Liver (tissue), 8 donors: ENCODE measurements at regions not wholly inside any gene's neighbourhood (a gene's known extent, or its start where the extent isn't known, plus 50 kb on each side); places are given as distances from the start of the nearest gene placed in this dataset.

Experiments used
- DNase-seq: peaks from one replicate; pipeline ENCODE4 v3.0.0-alpha.2; 2017; ENCODE audit warnings: low spot score
- H3K27ac ChIP-seq, 2 donors: one replicate each; pipeline ENCODE4 v1.7.0; 2013; ENCODE audit warnings: inconsistent platforms in 2 of 2, low read length in 2 of 2, control low read depth in 1 of 2, low read depth in 1 of 2, mild to moderate bottlenecking in 1 of 2
- H3K27me3 ChIP-seq, 4 donors: one replicate each; pipeline versions ENCODE4 v1.6.1 to v1.7.0; 2013; ENCODE audit warnings: low read length in 3 of 4, inconsistent platforms in 1 of 4, mild to moderate bottlenecking in 1 of 4, moderate library complexity in 1 of 4; ENCODE audit not compliant: control insufficient read depth in 4 of 4, insufficient read depth in 4 of 4
- H3K36me3 ChIP-seq, 4 donors: one replicate each; pipeline versions ENCODE4 v1.6.1 to v1.7.0; 2013; ENCODE audit warnings: low read length in 3 of 4, mild to moderate bottlenecking in 3 of 4, low read depth in 1 of 4, moderate library complexity in 1 of 4; ENCODE audit not compliant: control insufficient read depth in 4 of 4, insufficient read depth in 3 of 4
- H3K4me1 ChIP-seq, 4 donors: one replicate each; pipeline versions ENCODE4 v1.6.1 to v1.7.0; 2013; ENCODE audit warnings: low read length in 3 of 4, mild to moderate bottlenecking in 3 of 4, moderate library complexity in 1 of 4; ENCODE audit not compliant: control insufficient read depth in 4 of 4, insufficient read depth in 4 of 4
- H3K4me3 ChIP-seq, 3 donors: one replicate each; pipeline versions ENCODE4 v1.6.1 to v1.7.0; 2013; ENCODE audit warnings: low read length in 3 of 3, control low read depth in 1 of 3, low read depth in 1 of 3, mild to moderate bottlenecking in 1 of 3
- H3K9ac ChIP-seq, 2 donors: one replicate each; pipeline ENCODE4 v1.7.0; 2013; ENCODE audit warnings: low read length in 2 of 2, mild to moderate bottlenecking in 2 of 2, moderate library complexity in 2 of 2, control low read depth in 1 of 2, low read depth in 1 of 2
- H3K9me3 ChIP-seq, 4 donors: one replicate each; pipeline versions ENCODE4 v1.6.1 to v1.7.0; 2013; ENCODE audit warnings: low read length in 3 of 4; ENCODE audit not compliant: control insufficient read depth in 4 of 4
- ATF3 ChIP-seq: IDR thresholded peaks from 2 replicates; pipeline ENCODE4 v1.6.1; 2016; ENCODE audit warnings: antibody characterized with exemption
- EGR1 ChIP-seq, 2 donors: IDR thresholded peaks; 2 replicates each; pipeline ENCODE4 v1.6.1; 2016 to 2018; ENCODE audit warnings: antibody characterized with exemption in 2 of 2, low read depth in 2 of 2
- FOXA1 ChIP-seq: IDR thresholded peaks from 2 replicates; pipeline ENCODE4 v1.6.1; 2016; ENCODE audit warnings: antibody characterized with exemption
- FOXA2 ChIP-seq: IDR thresholded peaks from 2 replicates; pipeline ENCODE4 v1.6.1; 2016; ENCODE audit warnings: antibody characterized with exemption
- GABPA ChIP-seq, 2 donors: IDR thresholded peaks in 1 of 2; conservative IDR thresholded peaks in 1 of 2; 2 replicates each; pipeline ENCODE4 v1.6.1; 2016; ENCODE audit warnings: antibody characterized with exemption in 2 of 2, mild to moderate bottlenecking in 1 of 2, moderate library complexity in 1 of 2
- HNF4A ChIP-seq, 2 donors: conservative IDR thresholded peaks; 2 replicates each; pipeline ENCODE4 v1.6.1; 2016; ENCODE audit warnings: antibody characterized with exemption in 2 of 2, mild to moderate bottlenecking in 2 of 2
- HNF4G ChIP-seq: IDR thresholded peaks from 2 replicates; pipeline ENCODE4 v1.6.1; 2016; ENCODE audit warnings: antibody characterized with exemption
- JUND ChIP-seq, 2 donors: IDR thresholded peaks; 2 replicates each; pipeline ENCODE4 v1.6.1; 2016; ENCODE audit warnings: antibody characterized with exemption in 2 of 2
- NR2F2 ChIP-seq: IDR thresholded peaks from 2 replicates; pipeline ENCODE4 v1.6.1; 2016; ENCODE audit warnings: antibody characterized with exemption
- RAD21 ChIP-seq, 2 donors: IDR thresholded peaks; 2 replicates each; pipeline ENCODE4 v1.6.1; 2016; ENCODE audit warnings: antibody characterized with exemption in 2 of 2, mild to moderate bottlenecking in 2 of 2
- RXRA ChIP-seq, 2 donors: IDR thresholded peaks; 2 replicates each; pipeline ENCODE4 v1.6.1; 2017 to 2018; ENCODE audit warnings: antibody characterized with exemption in 2 of 2, mild to moderate bottlenecking in 1 of 2
- SP1 ChIP-seq: IDR thresholded peaks from 2 replicates; pipeline ENCODE4 v1.6.1; 2018; ENCODE audit warnings: antibody characterized with exemption, mild to moderate bottlenecking
- TAF1 ChIP-seq: conservative IDR thresholded peaks from 2 replicates; pipeline ENCODE4 v1.6.1; 2016; ENCODE audit warnings: antibody characterized with exemption, mild to moderate bottlenecking
- YY1 ChIP-seq: IDR thresholded peaks from 2 replicates; pipeline ENCODE4 v1.6.1; 2016; ENCODE audit warnings: antibody characterized with exemption, mild to moderate bottlenecking
- WGBS: extraction: QIAGEN DNeasy Blood & Tissue Kit; methylation state at CpG from one replicate; pipeline ENCODE4 v1.1.7; 2013; 5-methylcytosine and 5-hydroxymethylcytosine counted together
- TF ChIP-seq, protein P1 (sequence below): IDR thresholded peaks from 2 replicates; pipeline ENCODE4 v1.6.1; 2016; ENCODE audit warnings: antibody characterized with exemption, mild to moderate bottlenecking
- TF ChIP-seq, protein P2 (sequence below): fragments of 150-350 bp; IDR thresholded peaks from 2 replicates; pipeline ENCODE4 v1.5.1; 2017; ENCODE audit warnings: improper control_type of control experiment, low read depth, low read length; ENCODE audit not compliant: missing input control
- TF ChIP-seq, protein P3 (sequence below): IDR thresholded peaks from 2 replicates; pipeline ENCODE4 v1.6.1; 2016; ENCODE audit warnings: antibody characterized with exemption
- TF ChIP-seq, protein P4 (sequence below): IDR thresholded peaks from 2 replicates; pipeline ENCODE4 v1.6.1; 2016; ENCODE audit warnings: antibody characterized with exemption
- donor health status: healthy.
- donor health status: healthy.
- donor health status: healthy.
- donor health status: healthy.
- donor health status: healthy.

DNA sequence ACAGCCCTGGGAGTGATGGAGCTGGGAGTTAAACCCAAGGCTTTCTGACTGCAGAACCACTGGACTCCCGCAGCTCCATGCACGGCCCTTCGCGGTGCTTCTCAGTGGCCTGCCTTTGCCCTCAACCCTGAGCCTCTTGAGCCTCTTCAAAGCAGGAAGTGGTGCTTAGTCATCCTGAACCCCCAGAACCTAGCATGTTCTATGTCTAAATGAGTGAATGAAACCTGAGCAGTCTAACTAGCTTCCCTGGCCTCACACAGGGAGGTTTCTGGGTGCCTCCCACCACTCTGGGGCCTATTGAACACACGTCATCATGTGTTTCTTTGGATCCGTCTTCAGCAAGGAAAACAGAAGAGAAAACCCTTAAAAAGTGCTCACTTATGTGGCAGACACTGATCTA, 117.9 kb upstream of the SFSWAP start:
- Histone ChIP-seq H3K27ac (no peak overlapping the region), H3K4me1 (no peaks in the 10 kb centered on the region), H3K9me3 (no peaks in the 10 kb centered on the region), H3K27me3 (peaks cover 0 to 7% (median 0%) of the 10 kb centered on the region in 4 donors), H3K9ac (no peak overlapping the region), H3K4me3 (no peak overlapping the region), H3K36me3 (no peaks in the 10 kb centered on the region)
- no peak for DNase-seq
- TF ChIP-seq FOXA1 (no peak), NR2F2 (no peak), JUND (IDR thresholded peaks at IDR 0.05) (no peak), RAD21 (IDR thresholded peaks at IDR 0.05) (no peak), GABPA (IDR thresholded peaks at IDR 0.05 in 1 of 2, conservative IDR thresholded peaks at IDR 0.05 in 1 of 2) (no peak), EGR1 (IDR thresholded peaks at IDR 0.05; ENCODE audit: low read depth in 2 of 2) (no peak), ATF3 (no peak), YY1 (no peak), RXRA (IDR thresholded peaks at IDR 0.05) (no peak), TAF1 (no peak), SP1 (no peak), HNF4A (conservative IDR thresholded peaks at IDR 0.05) (no peak), HNF4G (no peak), FOXA2 (no peak)
- TF ChIP-seq, protein P1, sequence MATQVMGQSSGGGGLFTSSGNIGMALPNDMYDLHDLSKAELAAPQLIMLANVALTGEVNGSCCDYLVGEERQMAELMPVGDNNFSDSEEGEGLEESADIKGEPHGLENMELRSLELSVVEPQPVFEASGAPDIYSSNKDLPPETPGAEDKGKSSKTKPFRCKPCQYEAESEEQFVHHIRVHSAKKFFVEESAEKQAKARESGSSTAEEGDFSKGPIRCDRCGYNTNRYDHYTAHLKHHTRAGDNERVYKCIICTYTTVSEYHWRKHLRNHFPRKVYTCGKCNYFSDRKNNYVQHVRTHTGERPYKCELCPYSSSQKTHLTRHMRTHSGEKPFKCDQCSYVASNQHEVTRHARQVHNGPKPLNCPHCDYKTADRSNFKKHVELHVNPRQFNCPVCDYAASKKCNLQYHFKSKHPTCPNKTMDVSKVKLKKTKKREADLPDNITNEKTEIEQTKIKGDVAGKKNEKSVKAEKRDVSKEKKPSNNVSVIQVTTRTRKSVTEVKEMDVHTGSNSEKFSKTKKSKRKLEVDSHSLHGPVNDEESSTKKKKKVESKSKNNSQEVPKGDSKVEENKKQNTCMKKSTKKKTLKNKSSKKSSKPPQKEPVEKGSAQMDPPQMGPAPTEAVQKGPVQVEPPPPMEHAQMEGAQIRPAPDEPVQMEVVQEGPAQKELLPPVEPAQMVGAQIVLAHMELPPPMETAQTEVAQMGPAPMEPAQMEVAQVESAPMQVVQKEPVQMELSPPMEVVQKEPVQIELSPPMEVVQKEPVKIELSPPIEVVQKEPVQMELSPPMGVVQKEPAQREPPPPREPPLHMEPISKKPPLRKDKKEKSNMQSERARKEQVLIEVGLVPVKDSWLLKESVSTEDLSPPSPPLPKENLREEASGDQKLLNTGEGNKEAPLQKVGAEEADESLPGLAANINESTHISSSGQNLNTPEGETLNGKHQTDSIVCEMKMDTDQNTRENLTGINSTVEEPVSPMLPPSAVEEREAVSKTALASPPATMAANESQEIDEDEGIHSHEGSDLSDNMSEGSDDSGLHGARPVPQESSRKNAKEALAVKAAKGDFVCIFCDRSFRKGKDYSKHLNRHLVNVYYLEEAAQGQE: no peak
- TF ChIP-seq, protein P2, sequence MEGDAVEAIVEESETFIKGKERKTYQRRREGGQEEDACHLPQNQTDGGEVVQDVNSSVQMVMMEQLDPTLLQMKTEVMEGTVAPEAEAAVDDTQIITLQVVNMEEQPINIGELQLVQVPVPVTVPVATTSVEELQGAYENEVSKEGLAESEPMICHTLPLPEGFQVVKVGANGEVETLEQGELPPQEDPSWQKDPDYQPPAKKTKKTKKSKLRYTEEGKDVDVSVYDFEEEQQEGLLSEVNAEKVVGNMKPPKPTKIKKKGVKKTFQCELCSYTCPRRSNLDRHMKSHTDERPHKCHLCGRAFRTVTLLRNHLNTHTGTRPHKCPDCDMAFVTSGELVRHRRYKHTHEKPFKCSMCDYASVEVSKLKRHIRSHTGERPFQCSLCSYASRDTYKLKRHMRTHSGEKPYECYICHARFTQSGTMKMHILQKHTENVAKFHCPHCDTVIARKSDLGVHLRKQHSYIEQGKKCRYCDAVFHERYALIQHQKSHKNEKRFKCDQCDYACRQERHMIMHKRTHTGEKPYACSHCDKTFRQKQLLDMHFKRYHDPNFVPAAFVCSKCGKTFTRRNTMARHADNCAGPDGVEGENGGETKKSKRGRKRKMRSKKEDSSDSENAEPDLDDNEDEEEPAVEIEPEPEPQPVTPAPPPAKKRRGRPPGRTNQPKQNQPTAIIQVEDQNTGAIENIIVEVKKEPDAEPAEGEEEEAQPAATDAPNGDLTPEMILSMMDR: no peak
- TF ChIP-seq, protein P3, sequence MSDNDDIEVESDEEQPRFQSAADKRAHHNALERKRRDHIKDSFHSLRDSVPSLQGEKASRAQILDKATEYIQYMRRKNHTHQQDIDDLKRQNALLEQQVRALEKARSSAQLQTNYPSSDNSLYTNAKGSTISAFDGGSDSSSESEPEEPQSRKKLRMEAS: no peak
- TF ChIP-seq, protein P4, sequence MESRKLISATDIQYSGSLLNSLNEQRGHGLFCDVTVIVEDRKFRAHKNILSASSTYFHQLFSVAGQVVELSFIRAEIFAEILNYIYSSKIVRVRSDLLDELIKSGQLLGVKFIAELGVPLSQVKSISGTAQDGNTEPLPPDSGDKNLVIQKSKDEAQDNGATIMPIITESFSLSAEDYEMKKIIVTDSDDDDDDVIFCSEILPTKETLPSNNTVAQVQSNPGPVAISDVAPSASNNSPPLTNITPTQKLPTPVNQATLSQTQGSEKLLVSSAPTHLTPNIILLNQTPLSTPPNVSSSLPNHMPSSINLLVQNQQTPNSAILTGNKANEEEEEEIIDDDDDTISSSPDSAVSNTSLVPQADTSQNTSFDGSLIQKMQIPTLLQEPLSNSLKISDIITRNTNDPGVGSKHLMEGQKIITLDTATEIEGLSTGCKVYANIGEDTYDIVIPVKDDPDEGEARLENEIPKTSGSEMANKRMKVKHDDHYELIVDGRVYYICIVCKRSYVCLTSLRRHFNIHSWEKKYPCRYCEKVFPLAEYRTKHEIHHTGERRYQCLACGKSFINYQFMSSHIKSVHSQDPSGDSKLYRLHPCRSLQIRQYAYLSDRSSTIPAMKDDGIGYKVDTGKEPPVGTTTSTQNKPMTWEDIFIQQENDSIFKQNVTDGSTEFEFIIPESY: no peak
- 69% methylated on average over 6 of the region's 6 CpGs for WGBS
